ENCODE measurements at regions not wholly inside any gene's neighbourhood (a gene's known extent, or its start where the extent isn't known, plus 50 kb on each side); places are given as distances from the start of the nearest gene placed in this dataset.
"Not testable (repeated sequence)": the region's sequence is repeated elsewhere in the genome, so short reads cannot be mapped to it uniquely, and the experiment has no call there.

DNA sequence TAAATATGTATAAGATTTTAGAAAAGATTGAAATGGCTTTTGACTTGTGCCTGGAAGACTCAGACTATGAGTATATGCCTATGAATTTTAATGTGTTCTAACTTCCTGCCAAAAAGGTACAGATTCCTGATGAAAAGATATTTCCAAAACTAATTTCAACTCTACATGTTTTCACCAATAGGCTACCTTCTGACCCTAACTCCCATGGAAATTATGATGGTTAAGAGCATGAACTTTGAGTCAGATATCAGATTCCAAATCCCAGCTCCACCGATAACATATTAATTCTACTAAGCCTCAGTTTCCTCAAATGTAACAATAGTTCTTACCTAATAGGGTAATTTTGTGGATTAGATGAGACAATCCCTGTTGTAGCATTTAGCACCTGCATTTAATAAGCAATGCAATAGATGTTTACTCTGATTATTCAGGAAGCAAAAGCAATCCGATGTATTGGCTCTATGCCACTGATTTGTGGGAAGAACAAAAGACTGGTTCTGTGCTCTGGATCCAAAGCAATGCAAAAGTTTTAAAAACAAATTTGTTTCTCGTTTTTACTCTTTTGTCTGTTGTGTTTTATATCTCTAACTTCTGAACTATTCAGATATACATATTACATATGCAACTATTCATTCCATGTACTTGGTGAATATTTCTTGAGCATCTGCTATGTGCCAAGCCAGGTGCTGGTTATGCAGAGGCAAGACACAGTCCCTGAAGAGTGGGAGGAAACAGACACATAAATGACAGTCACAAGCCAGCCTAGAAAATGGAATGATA is 115.4 kb downstream of the GATA6 start:
- TF ChIP-seq, protein P1, sequence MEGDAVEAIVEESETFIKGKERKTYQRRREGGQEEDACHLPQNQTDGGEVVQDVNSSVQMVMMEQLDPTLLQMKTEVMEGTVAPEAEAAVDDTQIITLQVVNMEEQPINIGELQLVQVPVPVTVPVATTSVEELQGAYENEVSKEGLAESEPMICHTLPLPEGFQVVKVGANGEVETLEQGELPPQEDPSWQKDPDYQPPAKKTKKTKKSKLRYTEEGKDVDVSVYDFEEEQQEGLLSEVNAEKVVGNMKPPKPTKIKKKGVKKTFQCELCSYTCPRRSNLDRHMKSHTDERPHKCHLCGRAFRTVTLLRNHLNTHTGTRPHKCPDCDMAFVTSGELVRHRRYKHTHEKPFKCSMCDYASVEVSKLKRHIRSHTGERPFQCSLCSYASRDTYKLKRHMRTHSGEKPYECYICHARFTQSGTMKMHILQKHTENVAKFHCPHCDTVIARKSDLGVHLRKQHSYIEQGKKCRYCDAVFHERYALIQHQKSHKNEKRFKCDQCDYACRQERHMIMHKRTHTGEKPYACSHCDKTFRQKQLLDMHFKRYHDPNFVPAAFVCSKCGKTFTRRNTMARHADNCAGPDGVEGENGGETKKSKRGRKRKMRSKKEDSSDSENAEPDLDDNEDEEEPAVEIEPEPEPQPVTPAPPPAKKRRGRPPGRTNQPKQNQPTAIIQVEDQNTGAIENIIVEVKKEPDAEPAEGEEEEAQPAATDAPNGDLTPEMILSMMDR (conservative IDR thresholded peaks at IDR 0.05) = no peak
- Histone ChIP-seq H4K20me1 (ENCODE audit: control insufficient read depth, insufficient read depth, insufficient read length) (no peaks in the 10 kb centered on the region), H2BK5ac (ENCODE audit: insufficient read length, low read length) (no peak overlapping the region), H2BK120ac (ENCODE audit: low read depth, low read length, poor library complexity, severe bottlenecking) (no peak overlapping the region), H3K4me1 (ENCODE audit: insufficient read depth, low read length) (no peaks in the 10 kb centered on the region), H3K23ac (ENCODE audit: insufficient read length, low read depth, low read length) (no peak overlapping the region), H3K79me1 (ENCODE audit: insufficient read depth, low read depth, low read length, poor library complexity, severe bottlenecking) (no peaks in the 10 kb centered on the region), H3K27me3 (ENCODE audit: insufficient read depth, low read length) (no peaks in the 10 kb centered on the region), H3K4ac (ENCODE audit: low read depth, low read length) (no peak overlapping the region), H2BK12ac (ENCODE audit: insufficient read length, low read depth, low read length) (no peak overlapping the region), H3K56ac (ENCODE audit: insufficient read length, low read depth, low read length) (no peak overlapping the region), H3K27ac (ENCODE audit: insufficient read length, low read depth, low read length) (no peak overlapping the region), H3K79me2 (ENCODE audit: insufficient read depth, low read length) (no peaks in the 10 kb centered on the region), H2AFZ (ENCODE audit: low read length) (no peak overlapping the region), H3T11ph (ENCODE audit: low read length) (no peak overlapping the region), H3K9ac (ENCODE audit: extremely low read depth, insufficient read length, low read length) (no peak overlapping the region), H4K5ac (ENCODE audit: insufficient read length, low read depth, low read length) (no peak overlapping the region), H2AK5ac (ENCODE audit: insufficient read length, low read length) (no peak overlapping the region), H3K14ac (ENCODE audit: insufficient read depth, low read length) (no peak overlapping the region), H2BK20ac (ENCODE audit: low read depth, low read length, poor library complexity, severe bottlenecking) (no peak overlapping the region), H3K18ac (ENCODE audit: insufficient read length, low read depth, low read length) (no peak overlapping the region), H4K8ac (replicated peaks; ENCODE audit: insufficient read length, low read depth, low read length) (no peak overlapping the region), H3K23me2 (ENCODE audit: insufficient read length, low read depth, low read length, poor library complexity, severe bottlenecking) (no peaks in the 10 kb centered on the region), H4K91ac (ENCODE audit: insufficient read length, low read depth, low read length) (no peak overlapping the region), H3K9me3 (ENCODE audit: control insufficient read depth, low read depth, low read length) (no peaks in the 10 kb centered on the region), H3K4me2 (ENCODE audit: insufficient read depth, insufficient read length, low read length) (no peak overlapping the region), H2BK15ac (ENCODE audit: low read depth, low read length) (no peak overlapping the region)
- no peaks in the 10 kb centered on the region; a peak in 1 of 7 replicates for H3K36me3 Mint-ChIP-seq (ENCODE audit: insufficient read depth in 1 of 3, low read depth in 3 of 3)
- DNase-seq = no peak
- H3K27ac Mint-ChIP-seq = no peak overlapping the region; a peak in 1 of 7 replicates
- peaks cover 7% of the 10 kb centered on the region for H3K27me3 Mint-ChIP-seq (ENCODE audit: low read depth)
- 0 out of 4 replicates have a peak, but pooled peaks cover 0 to 4% of the 10 kb centered on the region in 2 experiments for H3K4me1 Mint-ChIP-seq
- H3K4me3 Mint-ChIP-seq = no peak overlapping the region
- WGBS (ENCODE audit: extremely low coverage, insufficient read length, low lambda C conversion rate) = no CpG with 5 or more reads among the region's 3 CpGs
- H3K9me3 Mint-ChIP-seq = peaks cover 0 to 3% of the 10 kb centered on the region in 2 experiments; a peak in 1 of 5 replicates

DNA sequence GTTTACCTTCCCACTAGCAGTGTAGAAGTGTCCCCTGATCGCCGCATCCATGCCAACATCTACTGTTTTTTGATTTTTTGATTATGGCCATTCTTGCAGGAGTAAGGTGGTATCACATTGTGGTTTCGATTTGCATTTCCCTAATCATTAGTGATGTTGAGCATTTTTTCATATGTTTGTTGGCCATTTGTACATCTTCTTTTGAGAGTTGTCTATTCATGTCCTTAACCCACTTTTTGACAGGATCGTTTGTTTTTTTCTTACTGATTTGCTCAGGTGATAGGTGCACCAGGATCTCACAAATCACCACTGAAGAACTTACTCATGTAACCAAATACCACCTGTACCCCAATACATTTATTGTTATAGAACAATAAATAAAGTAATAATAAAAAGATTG is 114.5 kb downstream of the GATA6 start:
- not testable (repeated sequence) for H3K9ac ChIP-seq (ENCODE audit: extremely low read depth, insufficient read length, low read length); H4K8ac ChIP-seq (replicated peaks; ENCODE audit: insufficient read length, low read depth, low read length); H3K27me3 ChIP-seq (ENCODE audit: insufficient read depth, low read length); H3K27ac Mint-ChIP-seq; H3K36me3 Mint-ChIP-seq (ENCODE audit: insufficient read depth in 1 of 3, low read depth in 3 of 3); H2AK5ac ChIP-seq (ENCODE audit: insufficient read length, low read length); H4K91ac ChIP-seq (ENCODE audit: insufficient read length, low read depth, low read length); H2BK120ac ChIP-seq (ENCODE audit: low read depth, low read length, poor library complexity, severe bottlenecking); H3K4ac ChIP-seq (ENCODE audit: low read depth, low read length); H3K79me2 ChIP-seq (ENCODE audit: insufficient read depth, low read length); H3K14ac ChIP-seq (ENCODE audit: insufficient read depth, low read length); H4K20me1 ChIP-seq (ENCODE audit: control insufficient read depth, insufficient read depth, insufficient read length); H3K4me1 ChIP-seq (ENCODE audit: insufficient read depth, low read length); DNase-seq; H3K23ac ChIP-seq (ENCODE audit: insufficient read length, low read depth, low read length); H2BK5ac ChIP-seq (ENCODE audit: insufficient read length, low read length); H3T11ph ChIP-seq (ENCODE audit: low read length); H3K23me2 ChIP-seq (ENCODE audit: insufficient read length, low read depth, low read length, poor library complexity, severe bottlenecking); H3K27ac ChIP-seq (ENCODE audit: insufficient read length, low read depth, low read length); H2BK12ac ChIP-seq (ENCODE audit: insufficient read length, low read depth, low read length); H3K79me1 ChIP-seq (ENCODE audit: insufficient read depth, low read depth, low read length, poor library complexity, severe bottlenecking); H4K5ac ChIP-seq (ENCODE audit: insufficient read length, low read depth, low read length); H3K9me3 ChIP-seq (ENCODE audit: control insufficient read depth, low read depth, low read length); H2BK15ac ChIP-seq (ENCODE audit: low read depth, low read length); H3K4me1 Mint-ChIP-seq; H3K4me2 ChIP-seq (ENCODE audit: insufficient read depth, insufficient read length, low read length); H2BK20ac ChIP-seq (ENCODE audit: low read depth, low read length, poor library complexity, severe bottlenecking); H3K4me3 Mint-ChIP-seq; H2AFZ ChIP-seq (ENCODE audit: low read length); H3K56ac ChIP-seq (ENCODE audit: insufficient read length, low read depth, low read length); H3K9me3 Mint-ChIP-seq; H3K18ac ChIP-seq (ENCODE audit: insufficient read length, low read depth, low read length)
- H3K27me3 Mint-ChIP-seq (ENCODE audit: low read depth) = peaks cover 11% of the 10 kb centered on the region
- no CpG with 5 or more reads among the region's 4 CpGs for WGBS (ENCODE audit: extremely low coverage, insufficient read length, low lambda C conversion rate)
